ENCODE measurements at regions not wholly inside any gene's neighbourhood (a gene's known extent, or its start where the extent isn't known, plus 50 kb on each side); places are given as distances from the start of the nearest gene placed in this dataset.

- ATAC-seq (no peak), DNase-seq (ENCODE audit: low spot score) (no peak)
- Mint-ChIP-seq H3K27ac (no peak overlapping the region), H3K9me3 (peaks cover 8% of the 10 kb centered on the region), H3K4me1 (peaks cover 3% of the 10 kb centered on the region; the same call in 1 of the 2 replicates), H3K4me3 (no peak overlapping the region), H3K27me3 (ENCODE audit: low read depth) (no peaks in the 10 kb centered on the region), H3K36me3 (no peaks in the 10 kb centered on the region)
- ChIA-PET POLR2A (interaction anchor here (0.6 kb wide), 1 partner anchor 260 kb away, joined by 4 read pairs; no protein-coding TSS in a partner anchor), CTCF (no interaction called here)
- TF ChIP-seq ZNF317 (CRISPR knock-in tag; IDR thresholded peaks at IDR 0.05; ENCODE audit: borderline replicate concordance, low read depth) = no peak
- TF ChIP-seq, protein P1, sequence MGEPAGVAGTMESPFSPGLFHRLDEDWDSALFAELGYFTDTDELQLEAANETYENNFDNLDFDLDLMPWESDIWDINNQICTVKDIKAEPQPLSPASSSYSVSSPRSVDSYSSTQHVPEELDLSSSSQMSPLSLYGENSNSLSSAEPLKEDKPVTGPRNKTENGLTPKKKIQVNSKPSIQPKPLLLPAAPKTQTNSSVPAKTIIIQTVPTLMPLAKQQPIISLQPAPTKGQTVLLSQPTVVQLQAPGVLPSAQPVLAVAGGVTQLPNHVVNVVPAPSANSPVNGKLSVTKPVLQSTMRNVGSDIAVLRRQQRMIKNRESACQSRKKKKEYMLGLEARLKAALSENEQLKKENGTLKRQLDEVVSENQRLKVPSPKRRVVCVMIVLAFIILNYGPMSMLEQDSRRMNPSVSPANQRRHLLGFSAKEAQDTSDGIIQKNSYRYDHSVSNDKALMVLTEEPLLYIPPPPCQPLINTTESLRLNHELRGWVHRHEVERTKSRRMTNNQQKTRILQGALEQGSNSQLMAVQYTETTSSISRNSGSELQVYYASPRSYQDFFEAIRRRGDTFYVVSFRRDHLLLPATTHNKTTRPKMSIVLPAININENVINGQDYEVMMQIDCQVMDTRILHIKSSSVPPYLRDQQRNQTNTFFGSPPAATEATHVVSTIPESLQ (CRISPR knock-in tag; IDR thresholded peaks at IDR 0.05) = no peak
- no peak for TF ChIP-seq ELF4 (CRISPR knock-in tag; IDR thresholded peaks at IDR 0.05; ENCODE audit: low read depth)
- no peak for TF ChIP-seq USF2 (CRISPR knock-in tag; IDR thresholded peaks at IDR 0.05)
- TF ChIP-seq RELA (CRISPR knock-in tag; IDR thresholded peaks at IDR 0.05; ENCODE audit: borderline replicate concordance) = no peak
- TF ChIP-seq, protein P2, sequence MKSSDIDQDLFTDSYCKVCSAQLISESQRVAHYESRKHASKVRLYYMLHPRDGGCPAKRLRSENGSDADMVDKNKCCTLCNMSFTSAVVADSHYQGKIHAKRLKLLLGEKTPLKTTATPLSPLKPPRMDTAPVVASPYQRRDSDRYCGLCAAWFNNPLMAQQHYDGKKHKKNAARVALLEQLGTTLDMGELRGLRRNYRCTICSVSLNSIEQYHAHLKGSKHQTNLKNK (CRISPR knock-in tag; IDR thresholded peaks at IDR 0.05) = no peak
- no peak for TF ChIP-seq NFYB (CRISPR knock-in tag; conservative IDR thresholded peaks at IDR 0.05; ENCODE audit: low read depth)
Observed at GRCh38 chr6:11341303-11341702, 108.8 kb upstream of the NEDD9 start.

DNA sequence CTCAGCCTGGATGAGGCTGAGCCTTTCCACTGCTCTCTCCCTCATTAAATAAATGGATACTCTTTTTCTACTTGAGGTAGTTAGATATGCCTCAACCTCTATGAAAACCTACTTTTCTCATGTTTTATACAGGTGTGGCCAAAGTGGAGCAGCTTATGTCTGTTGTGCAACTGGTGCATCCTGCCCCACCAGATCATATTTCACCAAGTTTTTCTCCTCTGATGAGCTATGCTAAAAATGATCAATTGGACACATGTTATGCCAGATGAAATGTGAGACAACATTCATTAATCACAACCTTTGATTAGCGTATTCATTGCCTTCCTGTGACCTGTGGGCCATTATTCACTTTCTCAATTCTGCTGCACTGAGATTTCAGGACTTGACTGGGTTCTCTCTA, 106.9 kb upstream of the NEDD9 start:
- ATAC-seq (no peak), DNase-seq (ENCODE audit: low spot score) (no peak)
- ChIA-PET CTCF (no interaction called here), POLR2A (no interaction called here)
- H3K4me1 Mint-ChIP-seq = peaks cover 3% of the 10 kb centered on the region; the same call in 1 of the 2 replicates
- H3K9me3 Mint-ChIP-seq = peaks cover 8% of the 10 kb centered on the region
- H3K27ac Mint-ChIP-seq = no peak overlapping the region
- H3K36me3 Mint-ChIP-seq = no peaks in the 10 kb centered on the region
- H3K4me3 Mint-ChIP-seq = no peak overlapping the region
- TF ChIP-seq, protein P3, sequence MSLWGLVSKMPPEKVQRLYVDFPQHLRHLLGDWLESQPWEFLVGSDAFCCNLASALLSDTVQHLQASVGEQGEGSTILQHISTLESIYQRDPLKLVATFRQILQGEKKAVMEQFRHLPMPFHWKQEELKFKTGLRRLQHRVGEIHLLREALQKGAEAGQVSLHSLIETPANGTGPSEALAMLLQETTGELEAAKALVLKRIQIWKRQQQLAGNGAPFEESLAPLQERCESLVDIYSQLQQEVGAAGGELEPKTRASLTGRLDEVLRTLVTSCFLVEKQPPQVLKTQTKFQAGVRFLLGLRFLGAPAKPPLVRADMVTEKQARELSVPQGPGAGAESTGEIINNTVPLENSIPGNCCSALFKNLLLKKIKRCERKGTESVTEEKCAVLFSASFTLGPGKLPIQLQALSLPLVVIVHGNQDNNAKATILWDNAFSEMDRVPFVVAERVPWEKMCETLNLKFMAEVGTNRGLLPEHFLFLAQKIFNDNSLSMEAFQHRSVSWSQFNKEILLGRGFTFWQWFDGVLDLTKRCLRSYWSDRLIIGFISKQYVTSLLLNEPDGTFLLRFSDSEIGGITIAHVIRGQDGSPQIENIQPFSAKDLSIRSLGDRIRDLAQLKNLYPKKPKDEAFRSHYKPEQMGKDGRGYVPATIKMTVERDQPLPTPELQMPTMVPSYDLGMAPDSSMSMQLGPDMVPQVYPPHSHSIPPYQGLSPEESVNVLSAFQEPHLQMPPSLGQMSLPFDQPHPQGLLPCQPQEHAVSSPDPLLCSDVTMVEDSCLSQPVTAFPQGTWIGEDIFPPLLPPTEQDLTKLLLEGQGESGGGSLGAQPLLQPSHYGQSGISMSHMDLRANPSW (CRISPR knock-in tag; conservative IDR thresholded peaks at IDR 0.05; ENCODE audit: low read depth) = no peak
- TF ChIP-seq JUN (CRISPR knock-in tag; IDR thresholded peaks at IDR 0.05) (no peak), NFATC4 (CRISPR knock-in tag; IDR thresholded peaks at IDR 0.05) (no peak), SP1 (CRISPR knock-in tag; conservative IDR thresholded peaks at IDR 0.05) (no peak), TP53 (CRISPR knock-in tag; IDR thresholded peaks at IDR 0.05) (no peak)
- no peaks in the 10 kb centered on the region for H3K27me3 Mint-ChIP-seq (ENCODE audit: low read depth)

GRCh38 chr6:11337306-11337705, 104.8 kb upstream of the NEDD9 start:
- Mint-ChIP-seq H3K36me3 (no peaks in the 10 kb centered on the region), H3K4me1 (peaks cover 9% of the 10 kb centered on the region), H3K4me3 (no peak overlapping the region), H3K9me3 (peaks cover 8% of the 10 kb centered on the region), H3K27ac (no peak overlapping the region), H3K27me3 (ENCODE audit: low read depth) (no peaks in the 10 kb centered on the region)
- ATAC-seq (no peak), DNase-seq (ENCODE audit: low spot score) (no peak)
- ChIA-PET CTCF (no interaction called here), POLR2A (no interaction called here)
- TF ChIP-seq NR1H2 (CRISPR knock-in tag; IDR thresholded peaks at IDR 0.05) (no peak), ZNF317 (CRISPR knock-in tag; IDR thresholded peaks at IDR 0.05; ENCODE audit: borderline replicate concordance, low read depth) (no peak), EMX1 (CRISPR knock-in tag; IDR thresholded peaks at IDR 0.05) (no peak), USF2 (CRISPR knock-in tag; IDR thresholded peaks at IDR 0.05) (no peak), SMAD4 (CRISPR knock-in tag; IDR thresholded peaks at IDR 0.05) (no peak), ARID4B (CRISPR knock-in tag; IDR thresholded peaks at IDR 0.05; ENCODE audit: borderline replicate concordance) (no peak)
- TF ChIP-seq, protein P4, sequence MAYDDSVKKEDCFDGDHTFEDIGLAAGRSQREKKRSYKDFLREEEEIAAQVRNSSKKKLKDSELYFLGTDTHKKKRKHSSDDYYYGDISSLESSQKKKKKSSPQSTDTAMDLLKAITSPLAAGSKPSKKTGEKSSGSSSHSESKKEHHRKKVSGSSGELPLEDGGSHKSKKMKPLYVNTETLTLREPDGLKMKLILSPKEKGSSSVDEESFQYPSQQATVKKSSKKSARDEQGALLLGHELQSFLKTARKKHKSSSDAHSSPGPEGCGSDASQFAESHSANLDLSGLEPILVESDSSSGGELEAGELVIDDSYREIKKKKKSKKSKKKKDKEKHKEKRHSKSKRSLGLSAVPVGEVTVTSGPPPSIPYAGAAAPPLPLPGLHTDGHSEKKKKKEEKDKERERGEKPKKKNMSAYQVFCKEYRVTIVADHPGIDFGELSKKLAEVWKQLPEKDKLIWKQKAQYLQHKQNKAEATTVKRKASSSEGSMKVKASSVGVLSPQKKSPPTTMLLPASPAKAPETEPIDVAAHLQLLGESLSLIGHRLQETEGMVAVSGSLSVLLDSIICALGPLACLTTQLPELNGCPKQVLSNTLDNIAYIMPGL (CRISPR knock-in tag; IDR thresholded peaks at IDR 0.05) = no peak
- TF ChIP-seq, protein P5, sequence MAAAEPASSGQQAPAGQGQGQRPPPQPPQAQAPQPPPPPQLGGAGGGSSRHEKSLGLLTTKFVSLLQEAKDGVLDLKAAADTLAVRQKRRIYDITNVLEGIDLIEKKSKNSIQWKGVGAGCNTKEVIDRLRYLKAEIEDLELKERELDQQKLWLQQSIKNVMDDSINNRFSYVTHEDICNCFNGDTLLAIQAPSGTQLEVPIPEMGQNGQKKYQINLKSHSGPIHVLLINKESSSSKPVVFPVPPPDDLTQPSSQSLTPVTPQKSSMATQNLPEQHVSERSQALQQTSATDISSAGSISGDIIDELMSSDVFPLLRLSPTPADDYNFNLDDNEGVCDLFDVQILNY (CRISPR knock-in tag; IDR thresholded peaks at IDR 0.05) = no peak

All from WTC11 (cell line).